ENCODE measurements at regions not wholly inside any gene's neighbourhood (a gene's known extent, or its start where the extent isn't known, plus 50 kb on each side); places are given as distances from the start of the nearest gene placed in this dataset.
"Not testable (repeated sequence)": the region's sequence is repeated elsewhere in the genome, so short reads cannot be mapped to it uniquely, and the experiment has no call there.

DNA sequence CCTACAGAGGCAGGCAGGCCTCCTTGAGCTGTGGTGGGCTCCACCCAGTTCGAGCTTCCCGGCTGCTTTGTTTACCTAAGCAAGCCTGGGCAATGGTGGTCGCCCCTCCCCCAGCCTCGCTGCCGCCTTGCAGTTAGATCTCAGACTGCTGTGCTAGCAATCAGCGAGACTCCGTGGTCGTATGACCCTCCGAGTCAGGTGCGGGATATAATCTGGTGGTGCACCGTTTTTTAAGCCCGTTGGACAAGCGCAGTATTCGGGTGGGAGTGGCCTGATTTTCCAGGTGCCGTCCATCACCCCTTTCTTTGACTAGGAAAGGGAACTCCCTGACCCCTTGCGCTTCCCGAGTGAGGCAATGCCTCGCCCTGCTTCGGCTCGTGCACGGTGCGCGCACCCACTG is 407.6 kb downstream of the NTRK2 start:
- DNase-seq (ENCODE audit: low spot score), result not testable (repeated sequence)

All from COLO829 (cell line).